ENCODE measurements at regions not wholly inside any gene's neighbourhood (a gene's known extent, or its start where the extent isn't known, plus 50 kb on each side); places are given as distances from the start of the nearest gene placed in this dataset.
"Not testable (repeated sequence)": the region's sequence is repeated elsewhere in the genome, so short reads cannot be mapped to it uniquely, and the experiment has no call there.

- intact Hi-C loops (cut with DNase I), result no loop called here
Observed at GRCh38 chr15:39022532-39023305, 458.1 kb upstream of the RASGRP1 start.

GRCh38 chr15:39025321-39025720, 460.7 kb upstream of the RASGRP1 start:
- intact Hi-C loops (cut with DNase I), result no loop called here
- DNase-seq (ENCODE audit: low spot score), result no peak

More at GRCh38 chr15:39022532-39023305, 458.1 kb upstream of the RASGRP1 start:
- DNase-seq (ENCODE audit: low spot score), result no peak

- intact Hi-C loops (cut with DNase I), result no loop called here
- no peak for DNase-seq (ENCODE audit: low spot score)
Observed at GRCh38 chr15:39025881-39026280, 461.3 kb upstream of the RASGRP1 start.

GRCh38 chr15:39028069-39028468, 463.5 kb upstream of the RASGRP1 start:
- DNase-seq (ENCODE audit: low spot score), result peak; percentile 88
- intact Hi-C loops (cut with DNase I), result no loop called here

- intact Hi-C loops (cut with DNase I), result no loop called here
- DNase-seq (ENCODE audit: low spot score), result no peak
Observed at GRCh38 chr15:39029741-39030140, 465.1 kb upstream of the RASGRP1 start.

- no peak for DNase-seq (ENCODE audit: low spot score)
Observed at GRCh38 chr15:39030291-39031070, 465.9 kb upstream of the RASGRP1 start.

GRCh38 chr15:39031596-39031995, 467.0 kb upstream of the RASGRP1 start:
- intact Hi-C loops (cut with DNase I), result no loop called here
- no peak for DNase-seq (ENCODE audit: low spot score)

More at GRCh38 chr15:39030291-39031070, 465.9 kb upstream of the RASGRP1 start:
- intact Hi-C loops (cut with DNase I), result no loop called here

- intact Hi-C loops (cut with DNase I), result no loop called here
- no peak for DNase-seq (ENCODE audit: low spot score)
Observed at GRCh38 chr15:39034816-39035215, 470.2 kb upstream of the RASGRP1 start.

- intact Hi-C loops (cut with DNase I); DNase-seq (ENCODE audit: low spot score): not testable (repeated sequence)
Observed at GRCh38 chr15:39037611-39038010, 473.0 kb upstream of the RASGRP1 start.

- DNase-seq (ENCODE audit: low spot score), result no peak
- intact Hi-C loops (cut with DNase I), result no loop called here
Observed at GRCh38 chr15:39040861-39041260, 476.2 kb upstream of the RASGRP1 start.

GRCh38 chr15:39041979-39042495, 477.4 kb upstream of the RASGRP1 start:
- intact Hi-C loops (cut with DNase I), result no loop called here
- DNase-seq (ENCODE audit: low spot score), result no peak

- DNase-seq (ENCODE audit: low spot score), result no peak
Observed at GRCh38 chr15:39051626-39052322, 487.2 kb upstream of the RASGRP1 start.

GRCh38 chr15:39052323-39052705, 487.7 kb upstream of the RASGRP1 start:
- DNase-seq (ENCODE audit: low spot score), result no peak
- intact Hi-C loops (cut with DNase I), result no loop called here

More at GRCh38 chr15:39051626-39052322, 487.2 kb upstream of the RASGRP1 start:
- intact Hi-C loops (cut with DNase I), result no loop called here

- DNase-seq (ENCODE audit: low spot score), result no peak
- intact Hi-C loops (cut with DNase I), result no loop called here
Observed at GRCh38 chr15:39053480-39053879, 488.9 kb upstream of the RASGRP1 start.

- intact Hi-C loops (cut with DNase I), result no loop called here
- DNase-seq (ENCODE audit: low spot score), result no peak
Observed at GRCh38 chr15:39054128-39054732, 489.6 kb upstream of the RASGRP1 start.

GRCh38 chr15:39056357-39056756, 491.7 kb upstream of the RASGRP1 start:
- intact Hi-C loops (cut with DNase I), result no loop called here
- no peak for DNase-seq (ENCODE audit: low spot score)

GRCh38 chr15:39058351-39059131, 493.9 kb upstream of the RASGRP1 start:
- DNase-seq (ENCODE audit: low spot score), result no peak
- intact Hi-C loops (cut with DNase I), result no loop called here

- DNase-seq (ENCODE audit: low spot score), result no peak
- intact Hi-C loops (cut with DNase I), result no loop called here
Observed at GRCh38 chr15:39059917-39060316, 495.3 kb upstream of the RASGRP1 start.
